Left lung (tissue), 4 donors: ENCODE measurements at regions not wholly inside any gene's neighbourhood (a gene's known extent, or its start where the extent isn't known, plus 50 kb on each side); places are given as distances from the start of the nearest gene placed in this dataset.
A peak's percentile ranks its signal among the peaks of the same experiment; 100 is the strongest.

ENCODE experiments used
- ATAC-seq: fragments of 200-7000 bp; cut with Tn5 transposase; one replicate; pipeline ENCODE4 v1.9.1; 2020; ENCODE audit warnings: moderate library complexity
- DNase-seq, 4 donors: peaks; one replicate each; pipeline ENCODE4 v3.0.0-alpha.2; 2013 to 2020
- H3K27ac ChIP-seq, 2 donors: fragments of 200-600 bp; sonication (generic) in 1 of 2; one replicate each; pipeline versions ENCODE4 v1.5.0 to v1.8.0; 2020 to 2021
- H3K27me3 ChIP-seq, 2 donors: fragments of 200-600 bp; sonication (generic) in 1 of 2; one replicate each; pipeline versions ENCODE4 v1.5.0 to v1.8.0; 2020 to 2021
- H3K36me3 ChIP-seq, 2 donors: fragments of 200-600 bp; sonication (generic) in 1 of 2; one replicate each; pipeline versions ENCODE4 v1.5.0 to v1.8.0; 2020 to 2021
- H3K4me1 ChIP-seq, 2 donors: fragments of 200-600 bp; one replicate each; pipeline ENCODE4 v1.8.0; 2021
- H3K4me3 ChIP-seq, 2 donors: fragments of 200-600 bp; sonication (generic) in 1 of 2; one replicate each; pipeline versions ENCODE4 v1.5.0 to v1.8.0; 2020 to 2021; ENCODE audit warnings: mild to moderate bottlenecking in 1 of 2
- H3K9me3 ChIP-seq, 2 donors: fragments of 200-600 bp; sonication (generic) in 1 of 2; one replicate each; pipeline versions ENCODE4 v1.5.0 to v1.8.0; 2020 to 2021
- intact Hi-C, 2 donors: fragments of 100-400 bp; cut with DNase I; formaldehyde crosslinking; loops; one replicate each; pipeline versions ENCODE4 v1.11.2 to v1.14.2; 2022
- TF ChIP-seq, protein P1 (sequence below), 2 donors: fragments of 200-600 bp; sonication (generic) in 1 of 2; IDR thresholded peaks; one replicate each; pipeline versions ENCODE4 v1.5.0 to v1.8.0; 2021; ENCODE audit warnings: antibody characterized with exemption in 2 of 2
- donor health status: DM: no; HTN: yes; CAD: no.
- donor health status: DM: no; HTN: no; CAD: no.

DNA sequence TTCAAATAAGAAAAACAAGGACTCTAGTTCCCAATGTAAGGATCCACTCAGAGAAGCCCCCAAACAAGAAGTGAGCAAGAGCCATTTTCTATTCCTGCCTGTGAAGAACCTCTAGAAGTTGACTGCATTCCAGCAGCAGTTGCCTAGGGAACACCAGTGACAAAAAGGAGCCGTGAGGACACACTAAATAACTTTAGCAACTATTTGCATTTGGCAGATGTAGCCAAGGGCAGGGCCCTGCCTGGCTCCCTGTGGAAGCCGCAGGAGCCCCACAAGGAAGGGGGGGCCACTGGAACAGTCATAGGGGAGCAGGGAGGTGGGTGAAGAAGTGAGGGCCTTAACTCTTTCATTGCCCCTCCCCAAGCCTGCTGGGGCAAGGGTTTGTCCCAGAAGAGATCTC lies 470.2 kb upstream of the PROK2 start:
- intact Hi-C loops = no loop called here
- peak in 1 of 4 donors; percentile 82 for DNase-seq
- Histone ChIP-seq H3K4me3 (no peak overlapping the region), H3K36me3 (no peaks in the 10 kb centered on the region), H3K9me3 (no peaks in the 10 kb centered on the region), H3K27me3 (no peaks in the 10 kb centered on the region), H3K27ac (no peak overlapping the region), H3K4me1 (peaks cover 9 to 29% of the 10 kb centered on the region in 2 donors)
- TF ChIP-seq, protein P1, sequence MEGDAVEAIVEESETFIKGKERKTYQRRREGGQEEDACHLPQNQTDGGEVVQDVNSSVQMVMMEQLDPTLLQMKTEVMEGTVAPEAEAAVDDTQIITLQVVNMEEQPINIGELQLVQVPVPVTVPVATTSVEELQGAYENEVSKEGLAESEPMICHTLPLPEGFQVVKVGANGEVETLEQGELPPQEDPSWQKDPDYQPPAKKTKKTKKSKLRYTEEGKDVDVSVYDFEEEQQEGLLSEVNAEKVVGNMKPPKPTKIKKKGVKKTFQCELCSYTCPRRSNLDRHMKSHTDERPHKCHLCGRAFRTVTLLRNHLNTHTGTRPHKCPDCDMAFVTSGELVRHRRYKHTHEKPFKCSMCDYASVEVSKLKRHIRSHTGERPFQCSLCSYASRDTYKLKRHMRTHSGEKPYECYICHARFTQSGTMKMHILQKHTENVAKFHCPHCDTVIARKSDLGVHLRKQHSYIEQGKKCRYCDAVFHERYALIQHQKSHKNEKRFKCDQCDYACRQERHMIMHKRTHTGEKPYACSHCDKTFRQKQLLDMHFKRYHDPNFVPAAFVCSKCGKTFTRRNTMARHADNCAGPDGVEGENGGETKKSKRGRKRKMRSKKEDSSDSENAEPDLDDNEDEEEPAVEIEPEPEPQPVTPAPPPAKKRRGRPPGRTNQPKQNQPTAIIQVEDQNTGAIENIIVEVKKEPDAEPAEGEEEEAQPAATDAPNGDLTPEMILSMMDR (IDR thresholded peaks at IDR 0.05) = no peak
- peak; percentile 76 for ATAC-seq

DNA sequence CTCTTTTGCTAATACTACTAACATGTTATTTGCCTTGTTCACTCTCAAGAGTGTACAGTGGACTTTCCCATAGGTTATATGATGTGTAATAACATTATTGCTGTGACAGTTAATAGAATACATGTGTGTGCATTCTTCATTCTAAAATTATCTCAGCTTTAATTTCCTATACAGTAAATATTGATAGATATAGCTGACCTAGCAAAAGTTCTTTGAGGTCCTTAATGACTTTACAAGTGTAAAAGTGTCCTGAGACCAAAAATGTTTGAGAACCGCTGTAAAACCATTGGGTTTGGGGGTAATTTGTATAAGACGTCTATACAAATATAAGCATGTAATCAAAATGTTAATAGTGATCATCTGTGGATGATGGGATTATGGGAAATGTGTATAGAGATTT lies 469.5 kb upstream of the PROK2 start:
- ATAC-seq (no peak), DNase-seq (no peak)
- Histone ChIP-seq H3K4me3 (no peak overlapping the region), H3K4me1 (peaks cover 9 to 29% of the 10 kb centered on the region in 2 donors), H3K27me3 (no peaks in the 10 kb centered on the region), H3K36me3 (no peaks in the 10 kb centered on the region), H3K9me3 (no peaks in the 10 kb centered on the region), H3K27ac (no peak overlapping the region)
- TF ChIP-seq, protein P1 (IDR thresholded peaks at IDR 0.05) = no peak
- intact Hi-C loops = no loop called here

DNA sequence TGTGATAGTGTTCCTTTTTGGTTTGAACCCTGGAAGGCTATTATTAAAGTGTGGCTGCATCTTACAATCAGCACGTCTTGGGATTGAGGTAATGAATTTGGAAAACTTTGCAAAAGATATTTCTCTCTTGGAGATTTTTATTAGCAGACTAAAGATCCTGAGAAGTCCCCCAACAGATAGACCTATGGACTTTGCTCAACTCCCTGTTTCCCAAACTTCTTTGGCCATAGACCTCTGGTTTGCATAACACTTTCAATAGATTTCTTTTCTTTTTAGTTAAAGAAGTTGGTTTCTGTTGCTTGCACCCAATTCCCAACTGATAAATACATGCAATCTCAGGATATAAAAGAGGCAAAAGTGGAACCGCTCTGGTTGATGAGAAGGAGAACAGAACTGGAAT lies 465.8 kb upstream of the PROK2 start:
- DNase-seq (no peak), ATAC-seq (no peak)
- H3K9me3 ChIP-seq = no peaks in the 10 kb centered on the region
- H3K27ac ChIP-seq = no peak overlapping the region
- H3K4me1 ChIP-seq = peaks cover 6 to 7% of the 10 kb centered on the region in 2 donors
- no peak overlapping the region for H3K4me3 ChIP-seq
- intact Hi-C loops = no loop called here
- TF ChIP-seq, protein P1 (IDR thresholded peaks at IDR 0.05) = no peak
- no peaks in the 10 kb centered on the region for H3K27me3 ChIP-seq
- H3K36me3 ChIP-seq = no peaks in the 10 kb centered on the region

DNA sequence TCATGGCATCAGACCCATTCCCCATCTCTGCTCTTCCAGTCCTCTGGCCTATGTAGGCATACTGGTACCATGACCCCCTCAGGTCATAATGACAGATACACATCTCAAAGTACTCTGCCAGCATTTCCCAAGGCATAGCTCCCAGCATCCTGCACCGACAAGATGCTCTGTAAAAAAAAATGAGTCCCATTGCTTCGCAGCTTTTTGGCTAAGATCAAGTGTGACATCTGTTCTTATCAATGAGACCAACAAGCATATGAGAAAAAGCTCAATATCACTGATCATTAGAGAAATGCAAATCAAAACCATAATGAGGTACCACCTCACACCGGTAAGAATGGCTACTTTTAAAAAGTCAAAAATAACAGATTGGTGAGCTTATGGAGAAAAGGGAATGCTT lies 463.9 kb upstream of the PROK2 start:
- H3K27ac ChIP-seq = no peak overlapping the region
- H3K4me1 ChIP-seq = peaks cover 7 to 15% of the 10 kb centered on the region in 2 donors
- ATAC-seq (no peak), DNase-seq (no peak)
- no peak overlapping the region for H3K4me3 ChIP-seq
- no peaks in the 10 kb centered on the region for H3K27me3 ChIP-seq
- intact Hi-C loops = no loop called here
- TF ChIP-seq, protein P1 (IDR thresholded peaks at IDR 0.05) = no peak
- no peaks in the 10 kb centered on the region for H3K9me3 ChIP-seq
- H3K36me3 ChIP-seq = no peaks in the 10 kb centered on the region

DNA sequence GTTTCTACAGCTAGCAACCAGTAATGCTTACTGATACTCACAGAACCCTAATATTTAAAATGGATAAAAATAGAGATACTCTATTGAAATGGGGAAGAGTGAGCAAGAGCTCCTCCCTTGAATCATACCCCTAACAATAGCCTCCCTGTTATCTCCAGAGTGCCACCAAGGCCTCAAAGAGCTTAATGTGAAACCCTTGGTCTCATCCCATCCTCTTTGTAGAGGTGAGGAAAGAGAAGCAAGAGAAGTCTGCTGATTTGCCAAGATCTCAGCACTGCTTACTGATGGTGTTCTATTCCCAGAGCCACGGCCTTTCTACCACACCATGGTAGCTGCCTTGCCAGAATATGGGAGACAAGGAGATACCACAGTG lies 463.4 kb upstream of the PROK2 start:
- ATAC-seq = no peak
- intact Hi-C loops = no loop called here
- TF ChIP-seq, protein P1 (IDR thresholded peaks at IDR 0.05) = no peak

More for the DNA sequence above, 463.4 kb upstream of the PROK2 start:
- no peak overlapping the region for H3K4me3 ChIP-seq
- DNase-seq = no peak
- H3K4me1 ChIP-seq = peaks cover 7 to 16% of the 10 kb centered on the region in 2 donors
- H3K36me3 ChIP-seq = no peaks in the 10 kb centered on the region
- H3K27me3 ChIP-seq = no peaks in the 10 kb centered on the region
- H3K27ac ChIP-seq = no peak overlapping the region
- no peaks in the 10 kb centered on the region for H3K9me3 ChIP-seq
